Esophagus muscularis mucosa (tissue), 4 donors: ENCODE measurements at regions not wholly inside any gene's neighbourhood (a gene's known extent, or its start where the extent isn't known, plus 50 kb on each side); places are given as distances from the start of the nearest gene placed in this dataset.

Experiments
- DNase-seq: peaks from one replicate; pipeline ENCODE4 v3.0.0-alpha.2; 2017; ENCODE audit errors: extremely low spot score
- H3K27ac ChIP-seq, 4 donors: fragments of 200-600 bp; sonication (generic); replicated peaks in 1 of 4; 1 replicate in 3 of 4; 2 replicates in 1 of 4; pipeline ENCODE4 v1.5.1; 2016 to 2019; ENCODE audit warnings: mild to moderate bottlenecking in 1 of 4
- H3K27me3 ChIP-seq, 4 donors: fragments of 200-600 bp; sonication (generic); one replicate each; pipeline versions ENCODE4 v1.5.1 to v1.6.0; 2016 to 2019
- H3K36me3 ChIP-seq, 4 donors: fragments of 200-600 bp; sonication (generic); one replicate each; pipeline ENCODE4 v1.5.1; 2016 to 2019
- H3K4me1 ChIP-seq, 4 donors: fragments of 200-600 bp; sonication (generic); one replicate each; pipeline ENCODE4 v1.5.1; 2016 to 2019
- H3K4me3 ChIP-seq, 4 donors: fragments of 200-600 bp; sonication (generic); 1 replicate in 2 of 4; 2 replicates in 2 of 4; pipeline ENCODE4 v1.5.1; 2016 to 2019; ENCODE audit warnings: mild to moderate bottlenecking in 4 of 4, moderate library complexity in 1 of 4
- H3K9me3 ChIP-seq, 4 donors: fragments of 200-600 bp; sonication (generic); 1 replicate in 3 of 4; 2 replicates in 1 of 4; pipeline ENCODE4 v1.5.1; 2016 to 2019
- CTCF ChIP-seq, 3 experiments: fragments of 200-600 bp in 2 of 3; fragments of 450-650 bp in 1 of 3; sonication (generic) in 2 of 3; IDR thresholded peaks; one replicate each; pipeline ENCODE4 v1.5.1; 2017 to 2019; ENCODE audit warnings: antibody characterized with exemption in 3 of 3, mild to moderate bottlenecking in 2 of 3, moderate library complexity in 1 of 3
- EP300 ChIP-seq: sonication (generic); formaldehyde crosslinking; IDR thresholded peaks from one replicate; pipeline ENCODE4 v1.6.1; 2017; ENCODE audit warnings: antibody characterized with exemption
- POLR2A ChIP-seq: fragments of 450-650 bp; IDR thresholded peaks from one replicate; pipeline ENCODE4 v1.6.1; 2017; ENCODE audit warnings: antibody characterized with exemption, moderate library complexity, mild to moderate bottlenecking, low read depth
- POLR2AphosphoS5 ChIP-seq, 2 donors: sonication (generic); formaldehyde crosslinking; IDR thresholded peaks; one replicate each; pipeline ENCODE4 v1.6.1; 2017; ENCODE audit warnings: antibody characterized with exemption in 2 of 2
- WGBS: methylation state at CpG from one replicate; pipeline ENCODE4 v1.1.5; 2018; 5-methylcytosine and 5-hydroxymethylcytosine counted together
- intact Hi-C: fragments of 100-400 bp; cut with DNase I; formaldehyde crosslinking; loops from one replicate; pipeline ENCODE4 v1.15.1; 2023

GRCh38 chr5:143466632-143467031, 63.1 kb upstream of the NR3C1 start:
- no peaks in the 10 kb centered on the region for H3K36me3 ChIP-seq
- TF ChIP-seq EP300: no peak
- TF ChIP-seq POLR2AphosphoS5 (IDR thresholded peaks at IDR 0.05): no peak
- DNase-seq: no peak
- WGBS: 0% methylated on average over 1 of the region's 1 CpG
- no peaks in the 10 kb centered on the region for H3K9me3 ChIP-seq
- H3K27ac ChIP-seq: no peak overlapping the region
- no peak overlapping the region for H3K4me3 ChIP-seq
- intact Hi-C loops: no loop called here
- H3K4me1 ChIP-seq: peaks cover 0 to 8% (median 3%) of the 10 kb centered on the region in 4 donors
- no peaks in the 10 kb centered on the region for H3K27me3 ChIP-seq

GRCh38 chr5:143464723-143465490, 61.4 kb upstream of the NR3C1 start:
- 93% methylated on average over 1 of the region's 1 CpG for WGBS
- H3K4me1 ChIP-seq: no peaks in the 10 kb centered on the region
- DNase-seq: peak; percentile 17
- intact Hi-C loops: no loop called here
- no peaks in the 10 kb centered on the region for H3K27me3 ChIP-seq
- H3K9me3 ChIP-seq: no peaks in the 10 kb centered on the region
- H3K4me3 ChIP-seq: no peak overlapping the region
- H3K27ac ChIP-seq: no peak overlapping the region
- TF ChIP-seq POLR2A: no peak
- no peak for TF ChIP-seq POLR2AphosphoS5 (IDR thresholded peaks at IDR 0.05)
- no peak for TF ChIP-seq EP300
- TF ChIP-seq CTCF (IDR thresholded peaks at IDR 0.05): no peak
- H3K36me3 ChIP-seq: no peaks in the 10 kb centered on the region

GRCh38 chr5:143462431-143462830, 58.9 kb upstream of the NR3C1 start:
- TF ChIP-seq POLR2AphosphoS5 (IDR thresholded peaks at IDR 0.05): no peak
- TF ChIP-seq EP300: no peak
- TF ChIP-seq CTCF (IDR thresholded peaks at IDR 0.05): no peak
- no peak for TF ChIP-seq POLR2A
- DNase-seq: no peak
- Histone ChIP-seq H3K27ac (no peak overlapping the region), H3K36me3 (no peaks in the 10 kb centered on the region), H3K9me3 (no peaks in the 10 kb centered on the region), H3K4me3 (no peak overlapping the region), H3K27me3 (no peaks in the 10 kb centered on the region), H3K4me1 (peaks cover 0 to 2% (median 0%) of the 10 kb centered on the region in 4 donors)
- intact Hi-C loops: no loop called here

- Histone ChIP-seq H3K4me3 (no peak overlapping the region), H3K27ac (no peak overlapping the region), H3K4me1 (peaks cover 0 to 6% (median 0%) of the 10 kb centered on the region in 4 donors), H3K27me3 (no peaks in the 10 kb centered on the region), H3K36me3 (no peaks in the 10 kb centered on the region), H3K9me3 (no peaks in the 10 kb centered on the region)
- no peak for DNase-seq
- intact Hi-C loops: no loop called here
- 98% methylated on average over 4 of the region's 4 CpGs for WGBS
- TF ChIP-seq POLR2A (no peak), CTCF (IDR thresholded peaks at IDR 0.05) (no peak)
Measured at GRCh38 chr5:143459433-143459832, 55.9 kb upstream of the NR3C1 start.

GRCh38 chr5:143456952-143457547, 53.6 kb upstream of the NR3C1 start:
- 72% methylated on average over 5 of the region's 5 CpGs for WGBS
- H3K4me1 ChIP-seq: peaks cover 0 to 6% (median 0%) of the 10 kb centered on the region in 4 donors
- H3K36me3 ChIP-seq: no peaks in the 10 kb centered on the region
- TF ChIP-seq EP300 (no peak), POLR2AphosphoS5 (IDR thresholded peaks at IDR 0.05) (no peak), POLR2A (no peak), CTCF (IDR thresholded peaks at IDR 0.05) (no peak)
- H3K9me3 ChIP-seq: no peaks in the 10 kb centered on the region
- DNase-seq: no peak
- no peak overlapping the region for H3K27ac ChIP-seq
- no peak overlapping the region for H3K4me3 ChIP-seq
- no peaks in the 10 kb centered on the region for H3K27me3 ChIP-seq
- intact Hi-C loops: no loop called here
